ENCODE measurements at regions not wholly inside any gene's neighbourhood (a gene's known extent, or its start where the extent isn't known, plus 50 kb on each side); places are given as distances from the start of the nearest gene placed in this dataset.

- Histone ChIP-seq H3T11ph (ENCODE audit: low read length) (no peak overlapping the region), H3K4ac (ENCODE audit: low read depth, low read length) (no peak overlapping the region), H2BK120ac (ENCODE audit: low read depth, low read length, poor library complexity, severe bottlenecking) (no peak overlapping the region), H3K4me1 (ENCODE audit: insufficient read depth, low read length) (no peaks in the 10 kb centered on the region; the same call in 1 of the 2 replicates), H3K23ac (ENCODE audit: insufficient read length, low read depth, low read length) (no peak overlapping the region), H2BK20ac (ENCODE audit: low read depth, low read length, poor library complexity, severe bottlenecking) (no peak overlapping the region), H4K20me1 (ENCODE audit: control insufficient read depth, insufficient read depth, insufficient read length) (no peaks in the 10 kb centered on the region), H4K5ac (ENCODE audit: insufficient read length, low read depth, low read length) (no peak overlapping the region), H3K14ac (ENCODE audit: insufficient read depth, low read length) (no peak overlapping the region; the same call in 1 of the 2 replicates), H3K27me3 (ENCODE audit: insufficient read depth, low read length) (no peaks in the 10 kb centered on the region), H3K23me2 (ENCODE audit: insufficient read length, low read depth, low read length, poor library complexity, severe bottlenecking) (no peaks in the 10 kb centered on the region), H2BK15ac (ENCODE audit: low read depth, low read length) (no peak overlapping the region), H2BK5ac (ENCODE audit: insufficient read length, low read length) (no peak overlapping the region), H3K79me2 (ENCODE audit: insufficient read depth, low read length) (no peaks in the 10 kb centered on the region), H4K91ac (ENCODE audit: insufficient read length, low read depth, low read length) (no peak overlapping the region), H3K9me3 (ENCODE audit: control insufficient read depth, low read depth, low read length) (no peaks in the 10 kb centered on the region), H3K9ac (ENCODE audit: extremely low read depth, insufficient read length, low read length) (no peak overlapping the region), H3K27ac (ENCODE audit: insufficient read length, low read depth, low read length) (no peak overlapping the region), H2AFZ (ENCODE audit: low read length) (no peak overlapping the region), H3K4me2 (ENCODE audit: insufficient read depth, insufficient read length, low read length) (no peak overlapping the region), H3K56ac (ENCODE audit: insufficient read length, low read depth, low read length) (no peak overlapping the region), H2BK12ac (ENCODE audit: insufficient read length, low read depth, low read length) (no peak overlapping the region), H2AK5ac (ENCODE audit: insufficient read length, low read length) (no peak overlapping the region), H3K18ac (ENCODE audit: insufficient read length, low read depth, low read length) (no peak overlapping the region), H3K79me1 (ENCODE audit: insufficient read depth, low read depth, low read length, poor library complexity, severe bottlenecking) (no peaks in the 10 kb centered on the region), H4K8ac (replicated peaks; ENCODE audit: insufficient read length, low read depth, low read length) (no peak overlapping the region)
- Mint-ChIP-seq H3K27ac (no peak overlapping the region), H3K27me3 (ENCODE audit: low read depth) (peaks cover 2% of the 10 kb centered on the region; the same call in 1 of the 2 replicates), H3K36me3 (ENCODE audit: insufficient read depth in 1 of 3, low read depth in 3 of 3) (no peaks in the 10 kb centered on the region), H3K9me3 (no peaks in the 10 kb centered on the region), H3K4me3 (no peak overlapping the region), H3K4me1 (peaks cover 37 to 59% of the 10 kb centered on the region in 2 experiments)
- DNase-seq: no peak
- TF ChIP-seq CTCF (conservative IDR thresholded peaks at IDR 0.05): no peak
- WGBS (ENCODE audit: extremely low coverage, insufficient read length, low lambda C conversion rate): no CpG with 5 or more reads among the region's 6 CpGs
Measured at GRCh38 chr11:8329336-8329735, 65.7 kb upstream of the LMO1 start.

Measured in H9 (cell line).